HL-60 (cell line): ENCODE measurements at regions not wholly inside any gene's neighbourhood (a gene's known extent, or its start where the extent isn't known, plus 50 kb on each side); places are given as distances from the start of the nearest gene placed in this dataset.

ENCODE experiments used
- POLR2AphosphoS5 ChIP-seq: IDR thresholded peaks from 2 replicates; pipeline ENCODE4 v1.6.1; 2012; ENCODE audit warnings: low read depth
- TF ChIP-seq, protein P1 (sequence below): IDR thresholded peaks from one replicate; pipeline ENCODE4 v1.5.1; 2011; ENCODE audit warnings: low read length, control low read depth, inconsistent platforms; ENCODE audit not compliant: insufficient read depth

DNA sequence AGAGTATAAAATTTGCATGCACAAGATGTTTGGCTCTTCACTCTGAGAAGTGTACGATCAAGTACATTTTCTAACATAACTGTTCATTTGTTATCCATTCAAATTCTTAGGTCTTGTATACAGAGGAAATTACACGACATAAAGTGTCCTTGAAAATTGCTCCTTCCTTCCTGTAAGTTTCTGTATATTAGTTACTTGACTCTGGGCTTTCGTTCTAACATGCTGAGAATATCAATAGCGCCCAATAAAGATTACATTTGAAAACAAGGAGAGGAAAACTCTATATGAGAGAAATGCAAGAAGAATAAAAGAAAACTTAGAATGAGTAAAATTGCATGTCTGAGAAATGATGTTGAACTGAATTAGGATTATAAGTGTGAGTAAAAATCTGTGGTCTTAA is 722.5 kb upstream of the CADM2 start:
- TF ChIP-seq POLR2AphosphoS5, result no peak
- TF ChIP-seq, protein P1, sequence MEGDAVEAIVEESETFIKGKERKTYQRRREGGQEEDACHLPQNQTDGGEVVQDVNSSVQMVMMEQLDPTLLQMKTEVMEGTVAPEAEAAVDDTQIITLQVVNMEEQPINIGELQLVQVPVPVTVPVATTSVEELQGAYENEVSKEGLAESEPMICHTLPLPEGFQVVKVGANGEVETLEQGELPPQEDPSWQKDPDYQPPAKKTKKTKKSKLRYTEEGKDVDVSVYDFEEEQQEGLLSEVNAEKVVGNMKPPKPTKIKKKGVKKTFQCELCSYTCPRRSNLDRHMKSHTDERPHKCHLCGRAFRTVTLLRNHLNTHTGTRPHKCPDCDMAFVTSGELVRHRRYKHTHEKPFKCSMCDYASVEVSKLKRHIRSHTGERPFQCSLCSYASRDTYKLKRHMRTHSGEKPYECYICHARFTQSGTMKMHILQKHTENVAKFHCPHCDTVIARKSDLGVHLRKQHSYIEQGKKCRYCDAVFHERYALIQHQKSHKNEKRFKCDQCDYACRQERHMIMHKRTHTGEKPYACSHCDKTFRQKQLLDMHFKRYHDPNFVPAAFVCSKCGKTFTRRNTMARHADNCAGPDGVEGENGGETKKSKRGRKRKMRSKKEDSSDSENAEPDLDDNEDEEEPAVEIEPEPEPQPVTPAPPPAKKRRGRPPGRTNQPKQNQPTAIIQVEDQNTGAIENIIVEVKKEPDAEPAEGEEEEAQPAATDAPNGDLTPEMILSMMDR, result no peak
